Astrocyte of the spinal cord (primary cell): ENCODE measurements at regions not wholly inside any gene's neighbourhood (a gene's known extent, or its start where the extent isn't known, plus 50 kb on each side); places are given as distances from the start of the nearest gene placed in this dataset.
A peak's percentile ranks its signal among the peaks of the same experiment; 100 is the strongest.

Source experiments
- DNase-seq: peaks from one replicate; pipeline ENCODE4 v3.0.0; 2011; ENCODE audit warnings: low read depth, low spot score
- H3K4me3 ChIP-seq: 2 replicates; pipeline ENCODE4 v1.5.1; 2011; ENCODE audit warnings: low read depth, mild to moderate bottlenecking, low read length, moderate library complexity
- CTCF ChIP-seq: IDR thresholded peaks from 2 replicates; pipeline ENCODE4 v1.5.1; 2012; ENCODE audit warnings: low read depth, mild to moderate bottlenecking, low read length, inconsistent platforms
- in situ Hi-C: cut with HindIII; loops from 2 replicates; pipeline ENCODE4 v1.10.0; 2017; ENCODE audit warnings: low sequenced_read_pairs

- in situ Hi-C loops = no loop called here
- no peak overlapping the region for H3K4me3 ChIP-seq
- TF ChIP-seq CTCF = no peak
- no peak for DNase-seq
These were observed 130.0 kb upstream of the TMEM72 start for GRCh38 chr10:44781131-44781530.

- in situ Hi-C loops = no loop called here
- DNase-seq = peak; percentile 72
- no peak for TF ChIP-seq CTCF
- H3K4me3 ChIP-seq = no peak overlapping the region
These were observed 124.8 kb upstream of the TMEM72 start for GRCh38 chr10:44786286-44786850.

- DNase-seq = no peak
- no peak for TF ChIP-seq CTCF
- no peak overlapping the region for H3K4me3 ChIP-seq
- in situ Hi-C loops = no loop called here
These were observed 123.6 kb upstream of the TMEM72 start for GRCh38 chr10:44787480-44788075.

- in situ Hi-C loops = no loop called here
- H3K4me3 ChIP-seq = no peak overlapping the region
- no peak for DNase-seq
- no peak for TF ChIP-seq CTCF
These were observed 122.7 kb upstream of the TMEM72 start for GRCh38 chr10:44788147-44789129.

GRCh38 chr10:44792119-44792775 is 118.9 kb upstream of the TMEM72 start:
- TF ChIP-seq CTCF = no peak
- no peak for DNase-seq
- in situ Hi-C loops = no loop called here
- no peak overlapping the region for H3K4me3 ChIP-seq

DNA sequence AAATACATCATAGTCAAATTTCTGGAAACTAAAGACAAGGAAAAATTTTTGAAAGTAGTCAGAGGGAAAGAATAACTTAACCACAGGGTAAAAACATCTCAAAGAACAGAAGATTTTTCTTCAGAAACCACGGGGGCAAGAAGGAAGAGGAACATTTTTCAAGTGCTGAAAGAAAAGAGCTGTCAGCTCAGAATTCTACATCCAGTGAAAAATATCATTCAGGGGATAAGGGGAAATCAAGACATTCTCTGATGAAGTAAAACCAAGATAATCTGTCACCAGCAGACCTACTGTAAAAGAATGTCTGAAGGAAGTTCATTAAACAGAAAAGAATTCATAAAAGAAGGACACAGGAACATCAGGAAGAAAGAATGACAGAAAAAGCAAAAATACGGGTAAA is 111.2 kb upstream of the TMEM72 start:
- in situ Hi-C loops = no loop called here
- no peak for DNase-seq
- no peak overlapping the region for H3K4me3 ChIP-seq
- TF ChIP-seq CTCF = no peak
